ENCODE measurements at regions not wholly inside any gene's neighbourhood (a gene's known extent, or its start where the extent isn't known, plus 50 kb on each side); places are given as distances from the start of the nearest gene placed in this dataset.

DNA sequence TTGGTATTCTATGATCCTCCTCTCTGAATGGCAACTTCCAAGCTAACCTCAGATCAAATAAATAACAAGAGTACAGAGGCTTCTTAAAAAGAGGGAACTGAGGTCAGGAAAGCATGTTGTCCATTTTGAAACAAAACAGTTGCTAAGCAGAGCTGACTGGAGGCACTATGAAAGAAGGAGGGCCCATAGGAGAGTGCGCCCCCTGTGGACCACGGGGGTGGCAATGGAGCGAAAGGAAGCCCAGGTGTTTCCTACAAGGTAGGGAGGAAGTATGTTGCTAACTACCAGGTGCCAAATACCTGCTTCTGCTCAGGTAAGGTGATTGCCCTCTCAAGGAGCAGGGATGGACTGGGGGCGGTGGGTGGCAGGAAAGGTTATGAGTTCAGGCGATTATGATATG, 101.8 kb upstream of the MAST4 start:
- H3K9me3 ChIP-seq (ENCODE audit: low read length), result no peaks in the 10 kb centered on the region
- no peak overlapping the region for H3K27ac ChIP-seq (ENCODE audit: extremely low read length, insufficient read depth, low read length)
- H3K4me1 ChIP-seq (ENCODE audit: insufficient read depth, low read length), result no peaks in the 10 kb centered on the region
- no TSS peak for BruUV-seq (replicated peaks)
- DNase-seq (ENCODE audit: low spot score) (no peak), FAIRE-seq (no peak), ATAC-seq (peak; percentile 32; the same call in 1 of the 3 replicates)
- H3K27me3 ChIP-seq (ENCODE audit: control insufficient read depth in 1 of 2, insufficient read depth in 2 of 2, low read length in 2 of 2), result no peaks in the 10 kb centered on the region; a peak in 1 of 5 replicates
- H3K9ac ChIP-seq (ENCODE audit: insufficient read depth, low read depth, low read length), result no peak overlapping the region
- no peaks in the 10 kb centered on the region for H3K36me3 ChIP-seq (replicated peaks in 1 of 2; ENCODE audit: control insufficient read depth in 1 of 2, insufficient read depth in 2 of 2, low read length in 2 of 2)
- no peak overlapping the region for H3K4me3 ChIP-seq (replicated peaks in 1 of 3; ENCODE audit: insufficient read depth in 1 of 3, low read depth in 2 of 3, low read length in 3 of 3)
- ChIA-PET CTCF (ENCODE audit: low intra/inter-chr PET ratio, low total read pairs) (no interaction called here), POLR2A (no interaction called here)
- intact Hi-C loops (cut with micrococcal nuclease; ENCODE audit: unreplicated experiment), result loop anchor here (1.0 kb wide), 1 partner anchor 187 kb away; no protein-coding TSS in a partner anchor
- 1% methylated on average over 5 of the region's 5 CpGs for WGBS (ENCODE audit: low lambda C conversion rate)
- no peaks in the 10 kb centered on the region for H4K20me1 ChIP-seq (ENCODE audit: insufficient read depth, low read length)
- in situ Hi-C loops (cut with HindIII; ENCODE audit: extremely low pct_ligation_motif_present, low pct_unique_long_range_greater_than_20kb), result no loop called here
- TF ChIP-seq, protein P1, sequence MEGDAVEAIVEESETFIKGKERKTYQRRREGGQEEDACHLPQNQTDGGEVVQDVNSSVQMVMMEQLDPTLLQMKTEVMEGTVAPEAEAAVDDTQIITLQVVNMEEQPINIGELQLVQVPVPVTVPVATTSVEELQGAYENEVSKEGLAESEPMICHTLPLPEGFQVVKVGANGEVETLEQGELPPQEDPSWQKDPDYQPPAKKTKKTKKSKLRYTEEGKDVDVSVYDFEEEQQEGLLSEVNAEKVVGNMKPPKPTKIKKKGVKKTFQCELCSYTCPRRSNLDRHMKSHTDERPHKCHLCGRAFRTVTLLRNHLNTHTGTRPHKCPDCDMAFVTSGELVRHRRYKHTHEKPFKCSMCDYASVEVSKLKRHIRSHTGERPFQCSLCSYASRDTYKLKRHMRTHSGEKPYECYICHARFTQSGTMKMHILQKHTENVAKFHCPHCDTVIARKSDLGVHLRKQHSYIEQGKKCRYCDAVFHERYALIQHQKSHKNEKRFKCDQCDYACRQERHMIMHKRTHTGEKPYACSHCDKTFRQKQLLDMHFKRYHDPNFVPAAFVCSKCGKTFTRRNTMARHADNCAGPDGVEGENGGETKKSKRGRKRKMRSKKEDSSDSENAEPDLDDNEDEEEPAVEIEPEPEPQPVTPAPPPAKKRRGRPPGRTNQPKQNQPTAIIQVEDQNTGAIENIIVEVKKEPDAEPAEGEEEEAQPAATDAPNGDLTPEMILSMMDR (CRISPR knock-in tag; IDR thresholded peaks at IDR 0.05), result peak; percentile 24; the same call in 1 of the 2 replicates
- TF ChIP-seq NCOA1 (CRISPR knock-in tag; IDR thresholded peaks at IDR 0.05) (no peak), ZNF75D (CRISPR knock-in tag; IDR thresholded peaks at IDR 0.05; ENCODE audit: borderline replicate concordance) (no peak), NFE2 (CRISPR knock-in tag; IDR thresholded peaks at IDR 0.05) (no peak)
- TF ChIP-seq, protein P2, sequence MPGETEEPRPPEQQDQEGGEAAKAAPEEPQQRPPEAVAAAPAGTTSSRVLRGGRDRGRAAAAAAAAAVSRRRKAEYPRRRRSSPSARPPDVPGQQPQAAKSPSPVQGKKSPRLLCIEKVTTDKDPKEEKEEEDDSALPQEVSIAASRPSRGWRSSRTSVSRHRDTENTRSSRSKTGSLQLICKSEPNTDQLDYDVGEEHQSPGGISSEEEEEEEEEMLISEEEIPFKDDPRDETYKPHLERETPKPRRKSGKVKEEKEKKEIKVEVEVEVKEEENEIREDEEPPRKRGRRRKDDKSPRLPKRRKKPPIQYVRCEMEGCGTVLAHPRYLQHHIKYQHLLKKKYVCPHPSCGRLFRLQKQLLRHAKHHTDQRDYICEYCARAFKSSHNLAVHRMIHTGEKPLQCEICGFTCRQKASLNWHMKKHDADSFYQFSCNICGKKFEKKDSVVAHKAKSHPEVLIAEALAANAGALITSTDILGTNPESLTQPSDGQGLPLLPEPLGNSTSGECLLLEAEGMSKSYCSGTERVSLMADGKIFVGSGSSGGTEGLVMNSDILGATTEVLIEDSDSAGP (CRISPR knock-in tag; IDR thresholded peaks at IDR 0.05; ENCODE audit: borderline replicate concordance), result no peak
- H3K4me2 ChIP-seq (ENCODE audit: low read depth, low read length), result no peak overlapping the region
- no peaks in the 10 kb centered on the region for H3K79me2 ChIP-seq (ENCODE audit: insufficient read depth, low read length)
- H2AFZ ChIP-seq (ENCODE audit: low read length), result no peak overlapping the region

DNA sequence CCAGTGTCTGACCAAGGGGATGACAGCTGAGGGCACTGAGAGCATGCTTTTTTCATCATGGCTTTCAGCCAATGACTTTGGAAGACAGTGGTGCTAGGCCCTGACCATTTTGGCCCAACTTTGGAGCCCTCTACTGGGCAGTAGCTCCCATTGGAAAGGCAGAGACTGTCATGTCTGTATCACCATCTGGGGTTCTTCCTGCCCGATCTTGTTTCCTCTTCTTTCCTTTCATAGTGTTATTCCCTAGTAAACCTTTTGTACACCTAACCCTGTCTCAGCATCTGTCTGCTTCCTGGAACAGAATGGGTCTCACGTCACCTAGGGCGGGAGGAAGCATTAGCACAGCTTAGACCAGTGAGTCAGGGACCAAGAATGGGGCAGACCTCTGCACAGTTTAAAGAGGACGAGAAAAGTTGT, 97.4 kb upstream of the MAST4 start:
- BruUV-seq (replicated peaks), result no TSS peak
- no peak for TF ChIP-seq ZNF598 (CRISPR knock-in tag; IDR thresholded peaks at IDR 0.05; ENCODE audit: borderline replicate concordance)
- TF ChIP-seq STAG1 (CRISPR knock-in tag; IDR thresholded peaks at IDR 0.05), result 0 out of 2 replicates have a peak, but pooled peaks have one; percentile 17
- TF ChIP-seq MYC (CRISPR knock-in tag; IDR thresholded peaks at IDR 0.05; ENCODE audit: borderline replicate concordance), result no peak
- TF ChIP-seq TAF1 (CRISPR knock-in tag; IDR thresholded peaks at IDR 0.05), result no peak
- TF ChIP-seq, protein P1 (CRISPR knock-in tag; IDR thresholded peaks at IDR 0.05), result 0 out of 2 replicates have a peak, but pooled peaks have one; percentile 10
- CTCF ChIA-PET (ENCODE audit: low intra/inter-chr PET ratio, low total read pairs), result no interaction called here
- Histone ChIP-seq H3K4me3 (replicated peaks in 1 of 3; ENCODE audit: insufficient read depth in 1 of 3, low read depth in 2 of 3, low read length in 3 of 3) (no peak overlapping the region), H3K79me2 (ENCODE audit: insufficient read depth, low read length) (no peaks in the 10 kb centered on the region), H3K4me1 (ENCODE audit: insufficient read depth, low read length) (no peaks in the 10 kb centered on the region), H3K9me3 (ENCODE audit: low read length) (no peaks in the 10 kb centered on the region), H4K20me1 (ENCODE audit: insufficient read depth, low read length) (no peaks in the 10 kb centered on the region), H3K4me2 (ENCODE audit: low read depth, low read length) (no peak overlapping the region), H3K9ac (ENCODE audit: insufficient read depth, low read depth, low read length) (no peak overlapping the region), H2AFZ (ENCODE audit: low read length) (no peak overlapping the region), H3K27me3 (ENCODE audit: control insufficient read depth in 1 of 2, insufficient read depth in 2 of 2, low read length in 2 of 2) (no peaks in the 10 kb centered on the region; a peak in 2 of 5 replicates), H3K36me3 (replicated peaks in 1 of 2; ENCODE audit: control insufficient read depth in 1 of 2, insufficient read depth in 2 of 2, low read length in 2 of 2) (no peaks in the 10 kb centered on the region), H3K27ac (ENCODE audit: extremely low read length, insufficient read depth, low read length) (no peak overlapping the region)
- no peak for FAIRE-seq
- WGBS (ENCODE audit: low lambda C conversion rate), result 6% methylated on average over 4 of the region's 4 CpGs
- intact Hi-C loops (cut with micrococcal nuclease; ENCODE audit: unreplicated experiment) (no loop called here), in situ Hi-C loops (cut with HindIII; ENCODE audit: extremely low pct_ligation_motif_present, low pct_unique_long_range_greater_than_20kb) (no loop called here)
- peak; percentile 54; the same call in 2 of the 3 replicates for ATAC-seq
- peak; percentile 6 for DNase-seq (ENCODE audit: low spot score)
- POLR2A ChIA-PET, result no interaction called here
